DMS153 treated with DMSO at 0.1 percent for 48 hours (cell line): ENCODE measurements at regions not wholly inside any gene's neighbourhood (a gene's known extent, or its start where the extent isn't known, plus 50 kb on each side); places are given as distances from the start of the nearest gene placed in this dataset.
"Not testable (repeated sequence)": the region's sequence is repeated elsewhere in the genome, so short reads cannot be mapped to it uniquely, and the experiment has no call there.

ENCODE experiments used
- DNase-seq: peaks from one replicate; lab custom pipeline; 2025; ENCODE audit not compliant: unreplicated experiment; lab: John Stamatoyannopoulos, UW

DNA sequence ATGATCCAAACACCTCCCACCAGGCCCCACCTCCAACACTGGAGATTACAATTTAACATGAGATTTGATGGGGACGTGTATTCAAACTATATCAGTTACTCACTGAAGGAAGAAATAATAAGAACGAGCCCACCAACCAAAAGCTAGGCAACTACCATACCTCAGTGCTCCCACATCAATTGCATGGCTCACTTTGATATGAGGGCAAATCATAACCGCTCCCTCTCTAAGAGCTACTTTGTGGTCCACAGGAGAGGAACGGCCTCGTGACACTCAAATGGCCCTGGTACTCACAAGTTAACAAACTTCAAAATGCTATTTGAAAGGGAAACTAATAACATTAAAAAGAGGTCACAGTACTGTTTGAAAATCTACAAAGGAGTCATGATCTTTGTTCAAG is 170.7 kb upstream of the SLC7A11 start:
- DNase-seq: no peak

DNA sequence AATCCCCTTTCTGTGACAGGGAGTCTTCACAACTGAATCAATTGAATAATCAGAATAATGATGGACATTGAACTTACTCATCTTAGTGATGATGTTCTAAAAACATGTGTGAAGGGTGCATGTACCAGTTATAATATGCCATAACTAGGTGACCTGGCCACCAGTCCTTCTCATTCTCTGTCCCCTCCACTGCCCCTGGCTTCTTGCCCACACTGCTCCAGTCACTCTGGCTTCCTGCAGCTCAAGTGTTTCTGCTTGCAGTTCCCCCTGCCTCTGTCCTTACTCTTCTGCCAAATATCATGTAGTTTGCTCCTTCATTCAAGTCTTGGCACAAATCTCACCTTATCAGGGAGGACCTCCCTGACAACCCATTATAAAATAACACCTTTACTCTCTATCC is 168.1 kb upstream of the SLC7A11 start:
- DNase-seq: no peak

GRCh38 chr4:138409670-138410069 is 167.5 kb upstream of the SLC7A11 start:
- no peak for DNase-seq

GRCh38 chr4:138408758-138409157 is 166.6 kb upstream of the SLC7A11 start:
- DNase-seq: no peak

DNA sequence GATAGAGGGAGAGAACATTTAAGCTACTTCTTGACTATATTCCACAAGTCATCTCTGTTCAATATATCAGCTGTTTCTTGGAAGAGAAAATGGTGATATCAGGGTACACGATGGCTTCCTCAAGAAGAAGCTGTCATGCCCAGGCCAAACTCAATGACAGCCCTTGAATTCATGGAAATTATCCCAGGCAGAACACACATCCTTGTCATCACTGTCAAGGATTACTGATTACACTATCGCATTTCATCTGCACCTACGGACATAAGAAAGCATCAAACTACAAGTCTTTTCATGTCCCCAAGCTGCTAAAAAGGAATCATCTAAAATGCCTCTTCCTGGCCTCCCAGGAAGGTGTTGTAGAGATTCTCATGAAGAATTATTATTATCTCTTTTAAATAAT is 165.2 kb upstream of the SLC7A11 start:
- DNase-seq: no peak

DNA sequence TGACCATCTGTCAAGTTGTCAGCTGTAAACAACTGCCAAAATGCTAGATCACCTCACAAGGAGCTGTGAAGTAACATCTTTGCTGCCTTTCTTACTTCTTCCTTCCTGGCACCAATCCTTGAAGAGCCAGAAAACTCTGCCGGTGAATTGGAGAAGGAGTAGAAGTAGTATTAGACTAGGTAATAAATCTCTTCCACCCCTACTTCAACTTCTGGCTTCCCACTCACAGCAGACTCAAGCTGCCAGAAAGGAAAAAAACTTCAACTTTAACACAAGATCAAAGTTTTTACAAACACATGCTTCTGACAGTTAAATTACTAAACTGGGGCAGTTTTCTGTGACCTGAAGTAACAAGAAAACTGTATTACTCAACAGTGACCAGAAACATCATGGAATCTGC is 164.7 kb upstream of the SLC7A11 start:
- DNase-seq: no peak

GRCh38 chr4:138405934-138406567 is 163.9 kb upstream of the SLC7A11 start:
- DNase-seq: no peak

DNA sequence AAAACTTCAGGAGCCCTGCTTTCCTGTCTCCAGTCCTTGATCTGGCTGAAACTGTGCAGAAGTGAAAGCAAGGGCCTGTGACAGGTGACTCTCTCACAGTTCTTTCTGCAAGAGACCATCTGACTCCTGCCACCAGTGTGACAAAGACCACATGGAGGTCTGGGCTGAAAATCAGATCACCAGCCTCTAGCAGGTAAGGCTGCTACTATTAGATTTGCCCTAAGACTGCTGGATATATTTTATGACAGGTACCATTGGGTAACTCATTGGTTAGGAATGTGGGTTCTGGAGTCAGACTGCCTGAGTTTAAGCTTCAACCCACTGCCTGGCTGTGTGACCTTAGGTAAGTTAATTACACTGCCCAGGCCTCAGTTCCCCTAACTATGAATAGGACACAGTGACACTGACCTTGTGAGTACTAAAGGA is 163.3 kb upstream of the SLC7A11 start:
- DNase-seq: no peak

- DNase-seq: no peak
Observed at GRCh38 chr4:138404801-138405200, 162.7 kb upstream of the SLC7A11 start.

- DNase-seq: no peak
Observed at GRCh38 chr4:138404251-138404650, 162.1 kb upstream of the SLC7A11 start.

- DNase-seq: no peak
Observed at GRCh38 chr4:138401334-138401733, 159.2 kb upstream of the SLC7A11 start.

DNA sequence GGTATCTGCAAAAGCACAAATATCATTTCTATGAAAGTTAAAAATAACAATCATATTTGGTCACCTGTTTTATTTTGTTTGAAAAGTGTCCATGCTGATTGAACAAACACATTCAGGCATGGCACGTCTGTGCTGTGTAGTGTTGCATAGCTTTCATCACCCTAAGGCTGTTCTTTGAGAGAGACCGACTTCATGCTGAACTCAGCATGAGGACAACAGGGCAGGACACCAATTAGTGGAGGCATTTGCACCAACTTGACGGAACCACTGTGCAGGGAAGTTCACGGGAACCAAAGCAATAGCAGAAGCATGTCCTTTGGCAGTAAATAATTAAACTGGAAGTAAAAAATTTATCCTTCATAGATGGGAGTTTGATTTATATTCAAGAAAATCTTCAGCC is 158.4 kb upstream of the SLC7A11 start:
- no peak for DNase-seq

DNA sequence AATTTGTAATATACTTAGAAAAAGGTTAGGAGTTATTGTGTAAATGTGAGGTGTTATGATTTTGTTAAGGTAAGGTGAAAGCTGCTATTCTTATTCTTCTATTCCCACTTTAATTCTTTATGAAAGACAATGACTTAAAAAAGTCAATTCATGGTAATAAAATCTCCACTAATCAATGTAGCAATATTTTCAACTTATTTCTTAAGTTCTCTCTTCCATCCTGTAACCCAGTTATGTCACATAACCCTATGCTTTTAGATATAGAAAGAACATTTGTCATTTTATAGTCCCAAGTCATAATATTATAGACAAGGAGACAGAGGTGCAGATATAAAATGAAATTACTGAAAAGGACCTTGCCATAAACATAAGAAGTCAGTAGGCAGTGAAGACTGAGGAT is 157.9 kb upstream of the SLC7A11 start:
- DNase-seq: no peak

DNA sequence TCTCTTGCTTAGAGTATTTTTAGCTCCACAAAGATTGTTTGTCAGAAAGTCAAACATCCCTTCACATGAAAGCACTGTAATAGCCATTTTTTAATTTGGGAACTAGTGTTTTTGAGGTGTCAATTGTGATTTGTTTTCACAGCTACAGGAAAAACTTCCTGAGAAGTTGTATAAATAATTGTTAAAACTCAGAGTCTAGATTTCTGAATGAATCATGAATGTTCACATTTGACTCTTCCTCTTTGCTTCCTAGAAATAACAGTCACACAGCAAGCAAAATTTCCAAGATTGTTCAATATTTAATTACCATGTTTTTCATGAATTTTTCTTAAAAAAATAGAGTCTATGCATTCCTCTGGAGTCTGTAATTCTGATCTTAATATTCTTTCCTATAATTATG is 156.9 kb upstream of the SLC7A11 start:
- DNase-seq: no peak

GRCh38 chr4:138398322-138398721 is 156.2 kb upstream of the SLC7A11 start:
- DNase-seq: peak; percentile 85

GRCh38 chr4:138393886-138394610 is 151.9 kb upstream of the SLC7A11 start:
- DNase-seq: no peak

- DNase-seq: no peak
Observed at GRCh38 chr4:138392751-138393308, 150.7 kb upstream of the SLC7A11 start.

GRCh38 chr4:138389976-138390685 is 148.0 kb upstream of the SLC7A11 start:
- no peak for DNase-seq

GRCh38 chr4:138374947-138375346 is 132.8 kb upstream of the SLC7A11 start:
- no peak for DNase-seq

DNA sequence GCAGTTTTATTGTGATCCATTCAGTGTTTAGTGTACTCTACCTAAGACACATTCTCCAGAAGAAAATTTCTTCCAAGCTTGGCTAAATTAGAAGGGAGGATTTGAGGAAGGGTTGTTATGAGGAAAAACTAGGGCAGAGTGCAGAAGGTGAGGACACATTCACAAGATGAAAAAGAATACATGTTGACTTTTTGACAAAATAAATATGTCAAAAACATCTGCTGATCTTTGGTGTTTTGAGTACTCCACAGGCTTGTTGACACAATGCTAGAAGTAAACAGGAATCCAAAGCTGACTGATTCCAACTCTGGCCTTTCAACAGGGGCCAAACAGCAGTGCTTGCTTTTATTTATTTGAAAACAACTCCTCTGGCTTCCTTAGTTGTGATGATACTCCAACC is 125.8 kb upstream of the SLC7A11 start:
- no peak for DNase-seq

- not testable (repeated sequence) for DNase-seq
Observed at GRCh38 chr4:138352446-138352845, 110.3 kb upstream of the SLC7A11 start.

GRCh38 chr4:138348055-138348454 is 105.9 kb upstream of the SLC7A11 start:
- DNase-seq: no peak
